ENCODE measurements at regions not wholly inside any gene's neighbourhood (a gene's known extent, or its start where the extent isn't known, plus 50 kb on each side); places are given as distances from the start of the nearest gene placed in this dataset.

GRCh38 chr2:236694146-236694888, 124.7 kb downstream of the ACKR3 start:
- Histone ChIP-seq H3K9me3 (ENCODE audit: control insufficient read depth, low read length) (no peaks in the 10 kb centered on the region), H3K4me3 (ENCODE audit: low read length) (no peak overlapping the region), H3K27ac (ENCODE audit: low read length) (no peak overlapping the region), H3K27me3 (ENCODE audit: control insufficient read depth, insufficient read depth) (no peaks in the 10 kb centered on the region), H3K4me1 (ENCODE audit: control insufficient read depth, insufficient read depth, low read length) (no peaks in the 10 kb centered on the region)
- ATAC-seq: no peak
- DNase-seq: no peak
- intact Hi-C loops (cut with DNase I): no loop called here
- WGBS: 78% methylated on average over 10 of the region's 10 CpGs

- no peaks in the 10 kb centered on the region for H3K9me3 ChIP-seq (ENCODE audit: control insufficient read depth, low read length)
- no peaks in the 10 kb centered on the region for H3K27me3 ChIP-seq (ENCODE audit: control insufficient read depth, insufficient read depth)
- WGBS: 60% methylated on average over 3 of the region's 3 CpGs
- intact Hi-C loops (cut with DNase I): no loop called here
- H3K4me3 ChIP-seq (ENCODE audit: low read length): no peak overlapping the region
- DNase-seq: no peak
- no peak for ATAC-seq
- no peaks in the 10 kb centered on the region for H3K4me1 ChIP-seq (ENCODE audit: control insufficient read depth, insufficient read depth, low read length)
- no peak overlapping the region for H3K27ac ChIP-seq (ENCODE audit: low read length)
Observed at GRCh38 chr2:236696834-236697233, 127.2 kb downstream of the ACKR3 start.

- no peaks in the 10 kb centered on the region for H3K4me1 ChIP-seq (ENCODE audit: control insufficient read depth, insufficient read depth, low read length)
- intact Hi-C loops (cut with DNase I): no loop called here
- DNase-seq: no peak
- H3K27ac ChIP-seq (ENCODE audit: low read length): no peak overlapping the region
- 93% methylated on average over 8 of the region's 8 CpGs for WGBS
- H3K4me3 ChIP-seq (ENCODE audit: low read length): no peak overlapping the region
- H3K9me3 ChIP-seq (ENCODE audit: control insufficient read depth, low read length): no peaks in the 10 kb centered on the region
- no peak for ATAC-seq
- no peaks in the 10 kb centered on the region for H3K27me3 ChIP-seq (ENCODE audit: control insufficient read depth, insufficient read depth)
Observed at GRCh38 chr2:236698016-236698627, 128.5 kb downstream of the ACKR3 start.

- 97% methylated on average over 4 of the region's 4 CpGs for WGBS
- Histone ChIP-seq H3K27me3 (ENCODE audit: control insufficient read depth, insufficient read depth) (no peaks in the 10 kb centered on the region), H3K27ac (ENCODE audit: low read length) (no peak overlapping the region), H3K4me1 (ENCODE audit: control insufficient read depth, insufficient read depth, low read length) (no peaks in the 10 kb centered on the region), H3K9me3 (ENCODE audit: control insufficient read depth, low read length) (no peaks in the 10 kb centered on the region), H3K4me3 (ENCODE audit: low read length) (no peak overlapping the region)
- no peak for DNase-seq
- ATAC-seq: no peak
- intact Hi-C loops (cut with DNase I): no loop called here
Observed at GRCh38 chr2:236700703-236701102, 131.1 kb downstream of the ACKR3 start.

GRCh38 chr2:236702657-236703372, 133.2 kb downstream of the ACKR3 start:
- Histone ChIP-seq H3K27me3 (ENCODE audit: control insufficient read depth, insufficient read depth) (no peaks in the 10 kb centered on the region), H3K27ac (ENCODE audit: low read length) (no peak overlapping the region), H3K4me1 (ENCODE audit: control insufficient read depth, insufficient read depth, low read length) (no peaks in the 10 kb centered on the region), H3K4me3 (ENCODE audit: low read length) (no peak overlapping the region), H3K9me3 (ENCODE audit: control insufficient read depth, low read length) (no peaks in the 10 kb centered on the region)
- no peak for ATAC-seq
- 86% methylated on average over 14 of the region's 14 CpGs for WGBS
- no peak for DNase-seq
- intact Hi-C loops (cut with DNase I): no loop called here

GRCh38 chr2:236703373-236703709, 133.7 kb downstream of the ACKR3 start:
- H3K4me3 ChIP-seq (ENCODE audit: low read length): no peak overlapping the region
- H3K9me3 ChIP-seq (ENCODE audit: control insufficient read depth, low read length): no peaks in the 10 kb centered on the region
- no peak overlapping the region for H3K27ac ChIP-seq (ENCODE audit: low read length)
- H3K27me3 ChIP-seq (ENCODE audit: control insufficient read depth, insufficient read depth): no peaks in the 10 kb centered on the region
- 92% methylated on average over 2 of the region's 2 CpGs for WGBS
- intact Hi-C loops (cut with DNase I): no loop called here
- DNase-seq (no peak), ATAC-seq (no peak)
- no peaks in the 10 kb centered on the region for H3K4me1 ChIP-seq (ENCODE audit: control insufficient read depth, insufficient read depth, low read length)

GRCh38 chr2:236703906-236704305, 134.3 kb downstream of the ACKR3 start:
- DNase-seq (no peak), ATAC-seq (no peak)
- Histone ChIP-seq H3K27me3 (ENCODE audit: control insufficient read depth, insufficient read depth) (no peaks in the 10 kb centered on the region), H3K9me3 (ENCODE audit: control insufficient read depth, low read length) (no peaks in the 10 kb centered on the region), H3K27ac (ENCODE audit: low read length) (no peak overlapping the region), H3K4me1 (ENCODE audit: control insufficient read depth, insufficient read depth, low read length) (no peaks in the 10 kb centered on the region), H3K4me3 (ENCODE audit: low read length) (no peak overlapping the region)
- intact Hi-C loops (cut with DNase I): no loop called here
- 92% methylated on average over 10 of the region's 10 CpGs for WGBS

- DNase-seq (no peak), ATAC-seq (no peak)
- H3K4me3 ChIP-seq (ENCODE audit: low read length): no peak overlapping the region
- no peak overlapping the region for H3K27ac ChIP-seq (ENCODE audit: low read length)
- H3K4me1 ChIP-seq (ENCODE audit: control insufficient read depth, insufficient read depth, low read length): no peaks in the 10 kb centered on the region
- intact Hi-C loops (cut with DNase I): no loop called here
- no peaks in the 10 kb centered on the region for H3K9me3 ChIP-seq (ENCODE audit: control insufficient read depth, low read length)
- 90% methylated on average over 6 of the region's 6 CpGs for WGBS
- H3K27me3 ChIP-seq (ENCODE audit: control insufficient read depth, insufficient read depth): no peaks in the 10 kb centered on the region
Observed at GRCh38 chr2:236704887-236705286, 135.3 kb downstream of the ACKR3 start.

- peak; percentile 19 to 53 for ATAC-seq
- WGBS: 63% methylated on average over 12 of the region's 12 CpGs
- intact Hi-C loops (cut with DNase I): no loop called here
Observed at GRCh38 chr2:236705295-236706105, 135.9 kb downstream of the ACKR3 start.

GRCh38 chr2:236706288-236706687, 136.7 kb downstream of the ACKR3 start:
- no peaks in the 10 kb centered on the region for H3K4me1 ChIP-seq (ENCODE audit: control insufficient read depth, insufficient read depth, low read length)
- ATAC-seq (no peak), DNase-seq (no peak)
- H3K27ac ChIP-seq (ENCODE audit: low read length): no peak overlapping the region
- no peak overlapping the region for H3K4me3 ChIP-seq (ENCODE audit: low read length)
- no peaks in the 10 kb centered on the region for H3K27me3 ChIP-seq (ENCODE audit: control insufficient read depth, insufficient read depth)
- no peaks in the 10 kb centered on the region for H3K9me3 ChIP-seq (ENCODE audit: control insufficient read depth, low read length)
- WGBS: 82% methylated on average over 7 of the region's 7 CpGs
- intact Hi-C loops (cut with DNase I): no loop called here

More at GRCh38 chr2:236705295-236706105, 135.9 kb downstream of the ACKR3 start:
- no peak overlapping the region for H3K27ac ChIP-seq (ENCODE audit: low read length)
- H3K27me3 ChIP-seq (ENCODE audit: control insufficient read depth, insufficient read depth): no peaks in the 10 kb centered on the region
- no peaks in the 10 kb centered on the region for H3K4me1 ChIP-seq (ENCODE audit: control insufficient read depth, insufficient read depth, low read length)
- H3K9me3 ChIP-seq (ENCODE audit: control insufficient read depth, low read length): no peaks in the 10 kb centered on the region
- no peak for DNase-seq
- H3K4me3 ChIP-seq (ENCODE audit: low read length): no peak overlapping the region

GRCh38 chr2:236706803-236707202, 137.2 kb downstream of the ACKR3 start:
- Histone ChIP-seq H3K4me3 (ENCODE audit: low read length) (no peak overlapping the region), H3K9me3 (ENCODE audit: control insufficient read depth, low read length) (no peaks in the 10 kb centered on the region), H3K27ac (ENCODE audit: low read length) (no peak overlapping the region), H3K4me1 (ENCODE audit: control insufficient read depth, insufficient read depth, low read length) (no peaks in the 10 kb centered on the region), H3K27me3 (ENCODE audit: control insufficient read depth, insufficient read depth) (no peaks in the 10 kb centered on the region)
- no peak for ATAC-seq
- DNase-seq: no peak
- intact Hi-C loops (cut with DNase I): no loop called here

Data from right cardiac atrium (tissue), 5 donors.